ENCODE measurements at regions not wholly inside any gene's neighbourhood (a gene's known extent, or its start where the extent isn't known, plus 50 kb on each side); places are given as distances from the start of the nearest gene placed in this dataset.

- ChIA-PET CTCF (no interaction called here), POLR2A (no interaction called here)
- Mint-ChIP-seq H3K36me3 (no peaks in the 10 kb centered on the region), H3K27me3 (peaks cover 2 to 13% (median 9%) of the 10 kb centered on the region in 5 donors), H3K27ac (no peak overlapping the region), H3K4me3 (no peak overlapping the region), H3K9me3 (peaks cover 0 to 29% (median 6%) of the 10 kb centered on the region in 11 donors), H3K4me1 (no peaks in the 10 kb centered on the region)
- Histone ChIP-seq H3K4me3 (ENCODE audit: low read length) (no peak overlapping the region), H3K27ac (ENCODE audit: low read depth, low read length) (no peak overlapping the region), H3K36me3 (ENCODE audit: control insufficient read depth in 2 of 3, insufficient read depth in 3 of 3, low read length in 3 of 3) (no peaks in the 10 kb centered on the region), H3K9me3 (ENCODE audit: control insufficient read depth in 2 of 3, low read length in 3 of 3) (no peaks in the 10 kb centered on the region), H3K4me1 (ENCODE audit: control insufficient read depth in 2 of 2, insufficient read depth in 2 of 2, low read length in 2 of 2) (no peaks in the 10 kb centered on the region), H3K27me3 (ENCODE audit: control insufficient read depth in 2 of 2, insufficient read depth in 2 of 2, low read length in 2 of 2) (no peaks in the 10 kb centered on the region)
- intact Hi-C loops (cut with micrococcal nuclease), result no loop called here
- ATAC-seq, result no peak
- DNase-seq, result no peak
These were observed 122.5 kb upstream of the NCKAP5 start for GRCh38 chr2:133690780-133691179.

- H3K27ac Mint-ChIP-seq, result no peak overlapping the region
- Histone ChIP-seq H3K4me1 (ENCODE audit: control insufficient read depth in 2 of 2, insufficient read depth in 2 of 2, low read length in 2 of 2) (no peaks in the 10 kb centered on the region), H3K4me3 (ENCODE audit: low read length) (no peak overlapping the region), H3K36me3 (ENCODE audit: control insufficient read depth in 2 of 3, insufficient read depth in 3 of 3, low read length in 3 of 3) (no peaks in the 10 kb centered on the region), H3K27me3 (ENCODE audit: control insufficient read depth in 2 of 2, insufficient read depth in 2 of 2, low read length in 2 of 2) (no peaks in the 10 kb centered on the region), H3K9me3 (ENCODE audit: control insufficient read depth in 2 of 3, low read length in 3 of 3) (no peaks in the 10 kb centered on the region), H3K27ac (ENCODE audit: low read depth, low read length) (no peak overlapping the region)
- ATAC-seq, result no peak
- no peaks in the 10 kb centered on the region for H3K4me1 Mint-ChIP-seq
- no peaks in the 10 kb centered on the region for H3K36me3 Mint-ChIP-seq
- no peak overlapping the region for H3K4me3 Mint-ChIP-seq
- CTCF ChIA-PET, result no interaction called here
- no peak for DNase-seq
- H3K9me3 Mint-ChIP-seq, result peaks cover 0 to 29% (median 6%) of the 10 kb centered on the region in 11 donors
- intact Hi-C loops (cut with micrococcal nuclease), result no loop called here
- H3K27me3 Mint-ChIP-seq, result peaks cover 2 to 13% (median 9%) of the 10 kb centered on the region in 5 donors
- POLR2A ChIA-PET, result no interaction called here
These were observed 123.1 kb upstream of the NCKAP5 start for GRCh38 chr2:133691336-133691735.

GRCh38 chr2:133705287-133705686 is 137.0 kb upstream of the NCKAP5 start:
- H3K4me3 ChIP-seq (ENCODE audit: low read length), result no peak overlapping the region
- DNase-seq, result no peak
- intact Hi-C loops (cut with micrococcal nuclease), result no loop called here
- Mint-ChIP-seq H3K4me3 (no peak overlapping the region), H3K36me3 (no peaks in the 10 kb centered on the region), H3K4me1 (no peaks in the 10 kb centered on the region), H3K27me3 (peaks cover 0 to 9% (median 3%) of the 10 kb centered on the region in 5 donors), H3K9me3 (peaks cover 0 to 14% (median 5%) of the 10 kb centered on the region in 11 donors), H3K27ac (no peak overlapping the region)
- ATAC-seq, result no peak
- no peaks in the 10 kb centered on the region for H3K36me3 ChIP-seq (ENCODE audit: control insufficient read depth in 2 of 3, insufficient read depth in 3 of 3, low read length in 3 of 3)
- H3K9me3 ChIP-seq (ENCODE audit: control insufficient read depth in 2 of 3, low read length in 3 of 3), result no peaks in the 10 kb centered on the region
- CTCF ChIA-PET, result no interaction called here
- H3K27ac ChIP-seq (ENCODE audit: low read depth, low read length), result no peak overlapping the region
- H3K4me1 ChIP-seq (ENCODE audit: control insufficient read depth in 2 of 2, insufficient read depth in 2 of 2, low read length in 2 of 2), result no peaks in the 10 kb centered on the region
- POLR2A ChIA-PET, result no interaction called here
- H3K27me3 ChIP-seq (ENCODE audit: control insufficient read depth in 2 of 2, insufficient read depth in 2 of 2, low read length in 2 of 2), result no peaks in the 10 kb centered on the region

DNA sequence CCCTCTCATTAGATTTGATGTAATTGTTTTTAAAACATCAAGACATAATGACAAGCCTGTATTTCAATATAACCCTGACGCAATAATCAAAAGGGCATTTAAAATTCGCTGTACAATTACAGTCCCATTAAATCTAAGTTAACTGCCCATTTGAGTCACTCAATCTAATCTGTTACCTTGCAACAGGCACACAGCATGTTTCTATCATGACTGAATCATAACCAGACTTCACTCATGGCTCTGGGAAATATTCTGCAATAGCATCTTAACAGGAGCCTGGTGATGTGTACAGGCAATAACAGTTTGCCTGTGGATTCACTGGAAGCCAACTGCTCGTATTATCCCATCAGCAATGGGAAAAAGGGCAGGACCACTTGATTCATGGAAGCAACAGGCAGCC is 142.3 kb upstream of the NCKAP5 start:
- Mint-ChIP-seq H3K4me3 (no peak overlapping the region), H3K4me1 (no peaks in the 10 kb centered on the region), H3K36me3 (no peaks in the 10 kb centered on the region), H3K27me3 (peaks cover 0 to 18% (median 6%) of the 10 kb centered on the region in 5 donors), H3K27ac (no peak overlapping the region), H3K9me3 (peaks cover 0 to 14% (median 1%) of the 10 kb centered on the region in 11 donors)
- Histone ChIP-seq H3K27ac (ENCODE audit: low read depth, low read length) (no peak overlapping the region), H3K36me3 (ENCODE audit: control insufficient read depth in 2 of 3, insufficient read depth in 3 of 3, low read length in 3 of 3) (no peaks in the 10 kb centered on the region), H3K9me3 (ENCODE audit: control insufficient read depth in 2 of 3, low read length in 3 of 3) (no peaks in the 10 kb centered on the region), H3K27me3 (ENCODE audit: control insufficient read depth in 2 of 2, insufficient read depth in 2 of 2, low read length in 2 of 2) (no peaks in the 10 kb centered on the region), H3K4me3 (ENCODE audit: low read length) (no peak overlapping the region), H3K4me1 (ENCODE audit: control insufficient read depth in 2 of 2, insufficient read depth in 2 of 2, low read length in 2 of 2) (no peaks in the 10 kb centered on the region)
- CTCF ChIA-PET, result no interaction called here
- DNase-seq (no peak), ATAC-seq (no peak)
- POLR2A ChIA-PET, result no interaction called here
- intact Hi-C loops (cut with micrococcal nuclease), result no loop called here

- ChIA-PET POLR2A (no interaction called here), CTCF (no interaction called here)
These were observed 142.9 kb upstream of the NCKAP5 start for GRCh38 chr2:133711201-133711600.

GRCh38 chr2:133711806-133712205 is 143.5 kb upstream of the NCKAP5 start:
- Mint-ChIP-seq H3K4me3 (no peak overlapping the region), H3K36me3 (no peaks in the 10 kb centered on the region), H3K27ac (no peak overlapping the region), H3K9me3 (peaks cover 0 to 12% (median 1%) of the 10 kb centered on the region in 11 donors), H3K27me3 (peaks cover 0 to 17% (median 4%) of the 10 kb centered on the region in 5 donors), H3K4me1 (no peaks in the 10 kb centered on the region)
- DNase-seq (no peak), ATAC-seq (no peak)
- Histone ChIP-seq H3K4me1 (ENCODE audit: control insufficient read depth in 2 of 2, insufficient read depth in 2 of 2, low read length in 2 of 2) (no peaks in the 10 kb centered on the region), H3K27ac (ENCODE audit: low read depth, low read length) (no peak overlapping the region), H3K27me3 (ENCODE audit: control insufficient read depth in 2 of 2, insufficient read depth in 2 of 2, low read length in 2 of 2) (no peaks in the 10 kb centered on the region), H3K36me3 (ENCODE audit: control insufficient read depth in 2 of 3, insufficient read depth in 3 of 3, low read length in 3 of 3) (no peaks in the 10 kb centered on the region), H3K9me3 (ENCODE audit: control insufficient read depth in 2 of 3, low read length in 3 of 3) (no peaks in the 10 kb centered on the region), H3K4me3 (ENCODE audit: low read length) (no peak overlapping the region)
- intact Hi-C loops (cut with micrococcal nuclease), result no loop called here
- ChIA-PET POLR2A (no interaction called here), CTCF (no interaction called here)

More at GRCh38 chr2:133711201-133711600, 142.9 kb upstream of the NCKAP5 start:
- H3K4me3 Mint-ChIP-seq, result no peak overlapping the region
- DNase-seq (no peak), ATAC-seq (no peak)
- Histone ChIP-seq H3K36me3 (ENCODE audit: control insufficient read depth in 2 of 3, insufficient read depth in 3 of 3, low read length in 3 of 3) (no peaks in the 10 kb centered on the region), H3K4me1 (ENCODE audit: control insufficient read depth in 2 of 2, insufficient read depth in 2 of 2, low read length in 2 of 2) (no peaks in the 10 kb centered on the region), H3K27me3 (ENCODE audit: control insufficient read depth in 2 of 2, insufficient read depth in 2 of 2, low read length in 2 of 2) (no peaks in the 10 kb centered on the region), H3K9me3 (ENCODE audit: control insufficient read depth in 2 of 3, low read length in 3 of 3) (no peaks in the 10 kb centered on the region), H3K4me3 (ENCODE audit: low read length) (no peak overlapping the region), H3K27ac (ENCODE audit: low read depth, low read length) (no peak overlapping the region)
- H3K36me3 Mint-ChIP-seq, result no peaks in the 10 kb centered on the region
- no peak overlapping the region for H3K27ac Mint-ChIP-seq
- peaks cover 0 to 14% (median 1%) of the 10 kb centered on the region in 11 donors for H3K9me3 Mint-ChIP-seq
- intact Hi-C loops (cut with micrococcal nuclease), result no loop called here
- H3K27me3 Mint-ChIP-seq, result peaks cover 0 to 20% (median 6%) of the 10 kb centered on the region in 5 donors
- no peaks in the 10 kb centered on the region for H3K4me1 Mint-ChIP-seq

GRCh38 chr2:133712369-133712768 is 144.1 kb upstream of the NCKAP5 start:
- Mint-ChIP-seq H3K4me3 (no peak overlapping the region), H3K36me3 (no peaks in the 10 kb centered on the region), H3K27ac (no peak overlapping the region), H3K27me3 (peaks cover 0 to 15% (median 4%) of the 10 kb centered on the region in 5 donors), H3K4me1 (no peaks in the 10 kb centered on the region), H3K9me3 (peaks cover 0 to 10% (median 1%) of the 10 kb centered on the region in 11 donors)
- ChIA-PET POLR2A (no interaction called here), CTCF (no interaction called here)
- H3K9me3 ChIP-seq (ENCODE audit: control insufficient read depth in 2 of 3, low read length in 3 of 3), result no peaks in the 10 kb centered on the region
- ATAC-seq (no peak), DNase-seq (no peak)
- H3K36me3 ChIP-seq (ENCODE audit: control insufficient read depth in 2 of 3, insufficient read depth in 3 of 3, low read length in 3 of 3), result no peaks in the 10 kb centered on the region
- no peaks in the 10 kb centered on the region for H3K27me3 ChIP-seq (ENCODE audit: control insufficient read depth in 2 of 2, insufficient read depth in 2 of 2, low read length in 2 of 2)
- no peak overlapping the region for H3K27ac ChIP-seq (ENCODE audit: low read depth, low read length)
- H3K4me1 ChIP-seq (ENCODE audit: control insufficient read depth in 2 of 2, insufficient read depth in 2 of 2, low read length in 2 of 2), result no peaks in the 10 kb centered on the region
- no peak overlapping the region for H3K4me3 ChIP-seq (ENCODE audit: low read length)
- intact Hi-C loops (cut with micrococcal nuclease), result no loop called here
